ENCODE measurements at regions not wholly inside any gene's neighbourhood (a gene's known extent, or its start where the extent isn't known, plus 50 kb on each side); places are given as distances from the start of the nearest gene placed in this dataset.

GRCh38 chr15:66893294-66893693, 172.1 kb upstream of the SMAD3 start:
- Histone ChIP-seq H3K4me1 (ENCODE audit: insufficient read depth, low read length) (no peaks in the 10 kb centered on the region), H3K36me3 (ENCODE audit: insufficient read depth, low read length) (no peaks in the 10 kb centered on the region), H3K27me3 (ENCODE audit: control insufficient read depth in 1 of 2, insufficient read depth in 2 of 2, low read length in 2 of 2) (no peaks in the 10 kb centered on the region), H3K27ac (ENCODE audit: low read depth, low read length) (no peak overlapping the region), H3K9me3 (ENCODE audit: low read length) (no peaks in the 10 kb centered on the region), H3K4me3 (ENCODE audit: low read depth in 1 of 2, low read length in 2 of 2) (no peak overlapping the region), H3K9ac (ENCODE audit: low read length) (no peak overlapping the region)

DNA sequence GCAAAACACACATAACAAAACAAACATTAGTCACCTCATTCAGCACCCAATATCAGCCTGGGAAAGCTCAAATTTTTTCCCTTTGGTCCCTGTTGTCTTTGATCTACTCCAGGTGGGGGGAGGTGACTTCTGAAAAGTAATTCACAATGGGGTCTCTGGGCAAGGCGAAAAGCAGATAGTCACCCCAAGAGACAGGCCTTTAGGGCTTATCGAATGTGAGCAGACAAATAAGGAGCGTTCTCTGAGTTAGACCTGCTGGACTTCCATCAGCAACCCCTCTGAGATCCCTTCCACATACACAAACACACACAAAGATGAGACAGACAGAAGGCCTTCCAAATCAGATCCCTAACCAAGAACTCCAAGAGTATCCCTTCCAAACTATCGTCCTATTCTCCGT, 171.0 kb upstream of the SMAD3 start:
- H3K27ac ChIP-seq (ENCODE audit: low read depth, low read length), result no peak overlapping the region
- H3K4me1 ChIP-seq (ENCODE audit: insufficient read depth, low read length), result no peaks in the 10 kb centered on the region
- H3K36me3 ChIP-seq (ENCODE audit: insufficient read depth, low read length), result no peaks in the 10 kb centered on the region
- H3K27me3 ChIP-seq (ENCODE audit: control insufficient read depth in 1 of 2, insufficient read depth in 2 of 2, low read length in 2 of 2), result no peaks in the 10 kb centered on the region
- H3K9me3 ChIP-seq (ENCODE audit: low read length), result no peaks in the 10 kb centered on the region
- H3K4me3 ChIP-seq (ENCODE audit: low read depth in 1 of 2, low read length in 2 of 2), result no peak overlapping the region
- no peak overlapping the region for H3K9ac ChIP-seq (ENCODE audit: low read length)

DNA sequence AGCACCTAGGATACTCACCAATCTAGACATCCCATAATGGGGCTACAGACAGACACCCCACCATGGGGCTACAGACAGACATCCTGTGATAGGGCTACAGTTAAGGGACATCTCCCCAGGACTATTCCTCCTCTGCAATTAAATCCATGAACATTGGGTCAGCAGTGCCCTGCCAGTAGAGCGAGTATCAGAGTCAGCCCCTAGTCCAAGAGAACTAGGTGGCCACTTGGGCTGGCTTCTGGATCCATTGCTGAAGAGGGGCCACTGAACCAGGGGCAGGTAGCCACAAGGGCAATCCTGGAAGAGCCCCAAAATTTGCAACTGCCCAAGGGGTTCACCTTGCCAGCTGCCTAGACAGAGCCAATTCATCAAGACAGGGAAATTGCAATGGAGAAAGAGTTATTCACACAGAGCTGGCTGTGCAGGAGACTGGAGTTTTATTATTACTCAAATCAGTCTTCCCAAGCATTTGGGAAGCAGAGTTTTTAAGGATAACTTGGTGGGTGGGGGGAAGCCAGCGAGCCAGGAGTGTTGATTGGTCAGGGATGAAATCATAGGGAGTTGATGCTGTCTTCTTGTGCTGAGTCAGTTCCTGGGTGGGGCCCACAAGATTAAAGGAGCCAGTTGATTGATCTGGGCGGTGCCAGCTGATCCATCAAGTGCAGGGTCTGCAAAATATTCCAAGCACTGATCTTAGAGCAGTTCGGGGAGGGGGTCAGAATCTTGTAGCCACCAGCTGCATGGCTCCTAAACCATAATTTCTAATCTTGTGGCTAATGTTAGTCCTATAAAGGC, 170.2 kb upstream of the SMAD3 start:
- H3K9ac ChIP-seq (ENCODE audit: low read length), result no peak overlapping the region
- no peaks in the 10 kb centered on the region for H3K36me3 ChIP-seq (ENCODE audit: insufficient read depth, low read length)
- no peaks in the 10 kb centered on the region for H3K4me1 ChIP-seq (ENCODE audit: insufficient read depth, low read length)
- H3K4me3 ChIP-seq (ENCODE audit: low read depth in 1 of 2, low read length in 2 of 2), result no peak overlapping the region
- H3K27ac ChIP-seq (ENCODE audit: low read depth, low read length), result no peak overlapping the region
- no peaks in the 10 kb centered on the region for H3K9me3 ChIP-seq (ENCODE audit: low read length)
- no peaks in the 10 kb centered on the region for H3K27me3 ChIP-seq (ENCODE audit: control insufficient read depth in 1 of 2, insufficient read depth in 2 of 2, low read length in 2 of 2)

DNA sequence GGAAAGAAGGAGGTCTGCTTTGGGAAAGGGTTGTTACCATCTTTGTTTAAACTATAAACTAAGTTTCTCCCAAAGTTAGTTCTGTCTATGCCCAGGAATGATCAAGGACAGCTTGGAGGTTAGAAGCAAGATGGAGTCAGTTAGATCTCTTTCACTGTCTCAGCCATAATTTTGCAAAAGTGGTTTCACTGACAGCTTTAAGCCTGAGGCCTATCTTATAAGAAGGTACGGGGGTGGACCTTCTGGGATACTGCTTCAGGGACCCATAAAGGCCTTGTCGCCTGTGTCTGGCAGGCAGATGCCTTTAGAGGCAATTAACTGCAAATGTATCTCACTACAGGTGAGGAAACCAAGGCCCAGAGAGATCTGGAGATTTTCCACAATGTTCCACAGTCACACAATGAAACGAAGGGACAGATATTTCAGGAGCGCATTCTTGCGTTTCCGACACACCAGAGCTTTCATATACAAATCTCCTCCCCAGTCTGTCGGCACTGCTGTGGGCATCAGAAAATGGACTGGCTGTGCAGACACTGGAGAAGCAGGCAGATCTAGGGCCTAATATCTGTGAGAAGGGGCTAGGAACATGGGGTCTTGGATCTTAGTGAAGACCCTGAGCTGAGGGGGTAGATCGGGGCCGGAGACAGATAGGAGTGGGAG, 169.5 kb upstream of the SMAD3 start:
- Histone ChIP-seq H3K27ac (ENCODE audit: low read depth, low read length) (no peak overlapping the region), H3K4me3 (ENCODE audit: low read depth in 1 of 2, low read length in 2 of 2) (no peak overlapping the region), H3K27me3 (ENCODE audit: control insufficient read depth in 1 of 2, insufficient read depth in 2 of 2, low read length in 2 of 2) (no peaks in the 10 kb centered on the region), H3K4me1 (ENCODE audit: insufficient read depth, low read length) (no peaks in the 10 kb centered on the region), H3K9me3 (ENCODE audit: low read length) (no peaks in the 10 kb centered on the region), H3K9ac (ENCODE audit: low read length) (no peak overlapping the region), H3K36me3 (ENCODE audit: insufficient read depth, low read length) (no peaks in the 10 kb centered on the region)

GRCh38 chr15:66896611-66897010, 168.8 kb upstream of the SMAD3 start:
- H3K9ac ChIP-seq (ENCODE audit: low read length), result no peak overlapping the region
- H3K36me3 ChIP-seq (ENCODE audit: insufficient read depth, low read length), result no peaks in the 10 kb centered on the region
- H3K27ac ChIP-seq (ENCODE audit: low read depth, low read length), result no peak overlapping the region
- H3K9me3 ChIP-seq (ENCODE audit: low read length), result no peaks in the 10 kb centered on the region
- no peaks in the 10 kb centered on the region for H3K27me3 ChIP-seq (ENCODE audit: control insufficient read depth in 1 of 2, insufficient read depth in 2 of 2, low read length in 2 of 2)
- no peaks in the 10 kb centered on the region for H3K4me1 ChIP-seq (ENCODE audit: insufficient read depth, low read length)
- no peak overlapping the region for H3K4me3 ChIP-seq (ENCODE audit: low read depth in 1 of 2, low read length in 2 of 2)

GRCh38 chr15:66897416-66897815, 168.0 kb upstream of the SMAD3 start:
- Histone ChIP-seq H3K4me3 (ENCODE audit: low read depth in 1 of 2, low read length in 2 of 2) (no peak overlapping the region), H3K9ac (ENCODE audit: low read length) (no peak overlapping the region), H3K4me1 (ENCODE audit: insufficient read depth, low read length) (no peaks in the 10 kb centered on the region), H3K36me3 (ENCODE audit: insufficient read depth, low read length) (no peaks in the 10 kb centered on the region), H3K27ac (ENCODE audit: low read depth, low read length) (no peak overlapping the region), H3K27me3 (ENCODE audit: control insufficient read depth in 1 of 2, insufficient read depth in 2 of 2, low read length in 2 of 2) (no peaks in the 10 kb centered on the region), H3K9me3 (ENCODE audit: low read length) (no peaks in the 10 kb centered on the region)

- no peak overlapping the region for H3K4me3 ChIP-seq (ENCODE audit: low read depth in 1 of 2, low read length in 2 of 2)
- no peak overlapping the region for H3K27ac ChIP-seq (ENCODE audit: low read depth, low read length)
- no peaks in the 10 kb centered on the region for H3K27me3 ChIP-seq (ENCODE audit: control insufficient read depth in 1 of 2, insufficient read depth in 2 of 2, low read length in 2 of 2)
- H3K9ac ChIP-seq (ENCODE audit: low read length), result no peak overlapping the region
- no peaks in the 10 kb centered on the region for H3K4me1 ChIP-seq (ENCODE audit: insufficient read depth, low read length)
- H3K9me3 ChIP-seq (ENCODE audit: low read length), result no peaks in the 10 kb centered on the region
- no peaks in the 10 kb centered on the region for H3K36me3 ChIP-seq (ENCODE audit: insufficient read depth, low read length)
Observed at GRCh38 chr15:66897971-66898370, 167.4 kb upstream of the SMAD3 start.

GRCh38 chr15:66898656-66899386, 166.6 kb upstream of the SMAD3 start:
- Histone ChIP-seq H3K27me3 (ENCODE audit: control insufficient read depth in 1 of 2, insufficient read depth in 2 of 2, low read length in 2 of 2) (no peaks in the 10 kb centered on the region), H3K4me3 (ENCODE audit: low read depth in 1 of 2, low read length in 2 of 2) (no peak overlapping the region), H3K27ac (ENCODE audit: low read depth, low read length) (no peak overlapping the region), H3K36me3 (ENCODE audit: insufficient read depth, low read length) (no peaks in the 10 kb centered on the region), H3K9me3 (ENCODE audit: low read length) (no peaks in the 10 kb centered on the region), H3K9ac (ENCODE audit: low read length) (no peak overlapping the region), H3K4me1 (ENCODE audit: insufficient read depth, low read length) (peaks cover 2% of the 10 kb centered on the region)

DNA sequence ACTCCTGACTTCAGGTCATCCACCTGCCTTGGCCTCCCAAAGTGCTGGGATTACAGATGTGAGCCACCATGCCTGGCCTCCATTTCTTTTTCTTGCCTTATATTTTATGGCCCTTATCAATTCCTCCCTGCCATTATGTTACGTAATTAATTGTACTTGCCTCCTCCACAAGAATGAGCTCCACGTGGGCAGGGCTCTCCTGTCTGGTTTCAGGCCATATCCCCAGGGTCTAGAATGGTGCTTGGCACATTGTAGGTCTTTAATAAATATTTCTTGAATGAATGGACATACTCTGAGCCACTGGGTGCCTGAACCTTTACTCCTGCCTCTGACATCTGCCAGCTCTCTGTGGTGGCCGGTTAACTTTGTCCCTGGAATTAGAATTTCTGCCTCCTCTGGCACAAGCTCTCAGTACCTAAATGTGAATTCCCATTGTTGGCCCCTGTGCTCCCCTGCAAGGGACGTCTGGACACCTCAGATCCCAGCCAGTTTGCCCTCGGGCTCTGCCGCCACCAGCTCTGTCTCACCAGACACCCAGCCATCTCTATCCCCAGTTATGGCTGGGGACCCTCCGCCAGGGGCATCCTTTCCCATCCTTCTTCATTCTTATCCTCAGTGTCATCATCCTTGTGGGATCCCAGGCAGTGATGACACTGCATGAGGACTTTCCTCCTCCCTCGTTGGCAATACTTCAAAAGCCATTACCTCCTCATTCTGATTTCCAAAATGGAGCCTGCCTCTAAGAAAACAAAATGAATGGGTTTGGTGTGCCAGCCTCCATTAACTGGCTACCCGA, 165.6 kb upstream of the SMAD3 start:
- no peak overlapping the region for H3K4me3 ChIP-seq (ENCODE audit: low read depth in 1 of 2, low read length in 2 of 2)
- H3K4me1 ChIP-seq (ENCODE audit: insufficient read depth, low read length), result peaks cover 4% of the 10 kb centered on the region
- H3K27me3 ChIP-seq (ENCODE audit: control insufficient read depth in 1 of 2, insufficient read depth in 2 of 2, low read length in 2 of 2), result no peaks in the 10 kb centered on the region
- H3K9ac ChIP-seq (ENCODE audit: low read length), result no peak overlapping the region
- H3K9me3 ChIP-seq (ENCODE audit: low read length), result no peaks in the 10 kb centered on the region
- no peak overlapping the region for H3K27ac ChIP-seq (ENCODE audit: low read depth, low read length)
- no peaks in the 10 kb centered on the region for H3K36me3 ChIP-seq (ENCODE audit: insufficient read depth, low read length)

DNA sequence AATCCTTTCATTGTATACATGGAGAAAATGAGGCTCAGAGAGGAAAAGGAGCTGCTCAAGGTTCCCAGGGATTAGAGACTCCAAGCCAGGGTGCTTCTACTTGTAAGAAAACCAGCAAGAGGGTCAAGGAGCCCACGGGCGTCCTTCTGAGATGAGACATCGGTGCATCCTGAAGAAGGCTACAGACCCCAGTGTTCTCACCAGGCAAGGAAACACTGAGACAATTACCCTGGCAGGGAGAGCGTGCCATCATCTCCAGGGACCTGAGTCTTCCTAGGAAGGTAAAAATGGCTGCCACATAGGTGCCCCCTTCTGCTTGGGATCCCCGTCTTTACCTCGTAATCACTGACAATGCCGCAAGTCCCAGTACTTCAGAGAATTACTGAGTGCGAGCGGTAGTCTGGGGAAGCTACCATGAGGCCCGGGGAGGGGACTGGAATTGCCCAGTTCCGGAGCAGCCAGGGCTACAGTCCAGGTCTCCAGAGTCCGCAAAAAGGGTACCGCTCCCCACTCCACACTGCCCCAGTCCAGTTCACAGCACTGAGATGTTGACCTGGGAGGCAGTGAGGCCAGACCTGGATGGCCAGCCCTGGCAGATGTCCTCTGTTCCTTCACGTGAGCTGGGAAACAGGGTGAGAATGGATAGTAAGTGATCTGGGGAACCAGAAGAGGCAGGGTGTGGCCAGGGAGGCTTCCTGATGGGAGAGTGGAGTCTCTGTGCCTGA, 164.7 kb upstream of the SMAD3 start:
- no peak overlapping the region for H3K9ac ChIP-seq (ENCODE audit: low read length)
- no peaks in the 10 kb centered on the region for H3K27me3 ChIP-seq (ENCODE audit: control insufficient read depth in 1 of 2, insufficient read depth in 2 of 2, low read length in 2 of 2)
- H3K4me3 ChIP-seq (ENCODE audit: low read depth in 1 of 2, low read length in 2 of 2), result no peak overlapping the region
- no peaks in the 10 kb centered on the region for H3K9me3 ChIP-seq (ENCODE audit: low read length)
- H3K4me1 ChIP-seq (ENCODE audit: insufficient read depth, low read length), result peaks cover 4% of the 10 kb centered on the region
- no peaks in the 10 kb centered on the region for H3K36me3 ChIP-seq (ENCODE audit: insufficient read depth, low read length)
- H3K27ac ChIP-seq (ENCODE audit: low read depth, low read length), result no peak overlapping the region
